ENCODE measurements at regions not wholly inside any gene's neighbourhood (a gene's known extent, or its start where the extent isn't known, plus 50 kb on each side); places are given as distances from the start of the nearest gene placed in this dataset.

DNA sequence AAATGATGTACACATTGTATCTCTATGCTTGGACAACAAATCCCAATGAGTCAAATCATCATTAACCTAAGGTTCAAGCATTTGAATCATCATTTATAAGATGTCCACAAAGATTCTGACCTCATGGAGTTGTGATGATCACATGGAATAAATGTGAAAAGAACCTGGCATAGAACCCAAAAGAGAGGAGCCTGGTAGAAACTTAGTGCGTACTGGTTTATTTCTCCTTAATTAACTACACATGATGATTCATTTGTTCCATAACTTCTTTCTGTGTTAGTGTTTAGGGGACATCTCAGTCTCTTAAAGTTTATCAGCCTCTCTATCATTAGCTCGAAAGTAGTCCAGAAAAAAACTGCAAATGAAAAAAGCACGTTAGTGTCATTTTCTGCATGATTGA is 411.6 kb downstream of the BRINP1 start:
- peak; percentile 6 for DNase-seq (ENCODE audit: low read depth)

DNA sequence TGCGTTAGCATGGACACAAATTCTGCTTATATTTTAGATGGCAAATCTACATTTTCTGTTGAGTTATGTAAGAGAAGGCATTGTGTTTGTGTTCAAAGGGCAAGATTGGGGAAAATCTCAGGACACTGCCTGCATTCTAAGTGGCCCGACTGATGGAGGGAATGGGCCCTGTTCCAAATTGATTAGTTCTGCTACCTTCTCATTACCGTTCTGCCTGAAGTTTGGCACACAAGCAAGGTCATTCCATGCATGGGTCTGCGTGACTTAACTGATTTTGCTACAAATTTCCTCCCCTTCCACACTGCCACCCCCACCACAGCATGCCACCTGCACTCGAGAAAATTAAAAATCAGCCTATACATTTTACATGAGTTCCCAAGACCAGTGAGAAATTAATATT is 409.9 kb downstream of the BRINP1 start:
- no peak for DNase-seq (ENCODE audit: low read depth)

DNA sequence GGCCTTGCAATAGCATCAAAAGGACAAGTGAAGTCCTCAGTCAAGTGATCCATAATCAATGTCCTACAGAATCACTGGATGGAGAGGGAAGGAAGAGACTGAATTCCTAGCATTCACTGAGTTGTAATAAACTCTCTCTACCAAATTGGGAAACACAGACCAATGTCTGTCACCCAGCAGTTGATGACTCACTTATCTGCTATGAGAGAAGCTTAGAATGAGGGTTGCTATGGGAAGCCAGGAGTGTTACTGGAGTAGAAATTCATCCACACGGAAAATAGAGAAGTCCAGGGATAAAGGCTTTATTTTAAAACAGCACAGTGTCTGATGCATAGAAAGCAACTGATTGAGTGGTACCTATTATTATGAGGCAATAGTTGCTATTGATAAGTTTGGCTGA is 407.4 kb downstream of the BRINP1 start:
- DNase-seq (ENCODE audit: low read depth): peak; percentile 66

DNA sequence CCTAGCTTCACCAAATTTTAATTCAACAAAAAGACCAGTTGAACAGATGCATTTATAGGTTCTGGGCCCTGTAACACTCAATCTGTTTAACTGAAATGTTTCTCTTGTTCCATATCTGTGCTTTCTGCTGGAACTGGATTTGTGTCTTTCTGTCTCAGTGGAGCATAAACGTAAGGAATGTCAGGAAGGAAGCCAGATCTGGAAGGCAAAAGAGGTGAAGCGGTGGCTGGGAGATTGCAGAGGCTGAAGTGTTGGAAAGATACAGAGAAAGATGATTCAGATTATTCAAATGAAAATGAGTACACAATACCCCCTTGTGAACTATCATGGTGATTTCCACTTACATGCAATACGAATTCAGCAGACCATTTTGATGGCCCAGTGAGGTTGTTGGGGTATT is 406.8 kb downstream of the BRINP1 start:
- DNase-seq (ENCODE audit: low read depth): peak; percentile 10

DNA sequence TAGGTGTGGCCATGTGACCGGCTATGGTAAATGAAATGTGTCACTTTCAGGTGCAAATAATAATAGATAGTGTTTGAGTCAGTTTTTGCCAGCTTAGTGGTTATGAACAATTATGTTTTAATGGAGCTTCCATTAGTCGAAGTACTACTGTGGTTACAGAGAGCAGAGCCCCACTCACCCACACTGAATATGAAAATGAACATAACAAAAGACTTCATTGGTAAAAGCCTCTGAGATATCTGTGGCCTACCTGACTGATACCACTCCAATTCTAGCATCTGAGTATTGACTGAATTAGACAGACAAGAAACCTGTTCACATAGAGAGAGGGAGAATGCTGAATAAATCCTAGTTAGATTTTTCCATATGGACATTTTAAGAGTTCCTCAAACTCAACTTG is 405.6 kb downstream of the BRINP1 start:
- no peak for DNase-seq (ENCODE audit: low read depth)

DNA sequence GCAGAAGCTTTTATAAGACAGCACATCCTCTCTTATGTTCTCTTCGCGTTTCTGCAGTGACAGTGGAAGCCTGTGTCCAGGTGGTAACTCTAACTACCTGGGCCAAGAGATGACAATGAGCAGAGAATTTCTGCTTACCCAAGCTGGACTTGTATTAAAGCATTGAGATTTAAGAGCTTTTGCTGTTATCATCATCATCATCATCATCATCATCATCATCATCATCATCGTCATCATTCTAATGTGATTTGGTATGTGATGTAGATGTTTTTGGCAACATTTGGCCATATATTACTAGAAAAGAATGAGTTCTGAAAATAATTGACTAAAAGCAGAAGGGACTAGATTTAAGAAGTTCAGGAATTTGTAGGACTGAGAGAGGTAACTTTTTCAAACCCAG is 401.3 kb downstream of the BRINP1 start:
- no peak for DNase-seq (ENCODE audit: low read depth)

DNA sequence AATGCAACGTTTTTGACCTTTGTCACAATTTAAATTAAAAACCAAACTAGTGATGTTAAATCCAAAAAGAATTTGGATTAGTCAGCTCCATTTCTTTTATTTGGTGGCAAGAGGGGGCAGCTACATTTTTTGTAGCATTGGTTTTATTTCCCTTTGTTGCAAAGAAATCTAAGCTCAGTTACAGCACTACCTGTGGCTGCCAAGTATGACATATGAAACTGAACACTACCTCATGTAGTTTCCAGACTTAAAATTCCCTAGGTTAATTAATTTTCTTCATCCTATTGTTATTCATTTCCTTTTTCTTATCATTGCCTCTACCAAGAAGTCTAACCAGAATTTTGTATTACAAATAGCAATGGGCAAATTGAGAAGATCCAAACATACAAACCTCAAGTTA is 393.5 kb downstream of the BRINP1 start:
- DNase-seq (ENCODE audit: low read depth): no peak

DNA sequence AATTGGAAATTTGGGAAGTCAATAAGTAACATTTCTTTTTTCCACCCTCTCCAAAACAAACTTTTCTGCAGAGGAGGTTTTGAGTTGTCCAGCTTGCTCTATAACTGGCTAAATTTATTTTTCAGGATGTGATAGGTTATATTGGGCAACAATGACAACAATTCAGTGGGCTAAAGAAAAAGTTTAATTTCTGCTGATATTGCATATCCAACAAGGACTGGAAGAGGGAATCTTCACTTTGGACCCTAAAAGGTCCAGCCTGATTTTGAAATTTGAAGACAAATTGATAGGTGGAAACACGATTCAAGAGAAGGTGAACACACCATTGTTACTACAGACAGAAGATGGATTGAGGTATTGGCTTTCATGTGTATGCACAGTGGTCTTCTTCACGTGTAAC is 393.1 kb downstream of the BRINP1 start:
- no peak for DNase-seq (ENCODE audit: low read depth)

DNA sequence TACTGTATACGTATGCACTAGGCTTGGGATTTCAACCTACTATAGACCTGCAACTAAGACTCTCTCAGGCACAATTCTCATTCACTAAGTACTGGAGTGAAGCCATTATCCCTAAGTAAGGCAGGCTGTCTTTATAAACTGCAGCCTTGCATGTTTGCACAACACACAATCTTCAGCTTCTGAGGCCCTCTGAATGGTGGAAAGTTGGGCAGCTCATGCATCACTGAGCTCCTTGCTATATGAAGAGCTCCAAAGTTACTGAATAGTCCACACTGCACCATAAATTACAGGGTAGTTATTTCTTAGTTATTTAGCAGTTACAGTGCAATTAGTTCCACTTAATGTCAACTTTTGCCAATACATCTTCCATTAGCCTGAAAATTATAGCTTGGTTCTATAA is 384.6 kb downstream of the BRINP1 start:
- DNase-seq (ENCODE audit: low read depth): no peak

DNA sequence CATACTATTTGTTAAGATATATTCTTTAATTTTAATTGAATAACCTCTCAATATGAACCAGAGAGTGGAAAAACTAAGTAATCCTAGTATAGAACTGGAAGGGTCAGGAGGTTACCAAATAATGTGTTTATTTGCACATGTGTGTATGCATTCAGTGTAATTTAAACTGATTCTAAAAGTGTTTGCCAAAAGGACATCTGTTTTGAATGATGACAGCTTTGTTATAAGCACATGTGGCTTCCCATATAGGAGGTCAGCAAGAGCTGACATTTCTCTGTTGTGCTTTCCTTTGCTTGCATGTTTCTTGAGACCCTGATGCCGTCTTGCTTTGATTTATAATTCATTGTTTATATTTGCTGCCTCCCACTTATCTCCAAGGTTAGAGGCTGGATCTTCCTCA is 383.4 kb downstream of the BRINP1 start:
- DNase-seq (ENCODE audit: low read depth): no peak

DNA sequence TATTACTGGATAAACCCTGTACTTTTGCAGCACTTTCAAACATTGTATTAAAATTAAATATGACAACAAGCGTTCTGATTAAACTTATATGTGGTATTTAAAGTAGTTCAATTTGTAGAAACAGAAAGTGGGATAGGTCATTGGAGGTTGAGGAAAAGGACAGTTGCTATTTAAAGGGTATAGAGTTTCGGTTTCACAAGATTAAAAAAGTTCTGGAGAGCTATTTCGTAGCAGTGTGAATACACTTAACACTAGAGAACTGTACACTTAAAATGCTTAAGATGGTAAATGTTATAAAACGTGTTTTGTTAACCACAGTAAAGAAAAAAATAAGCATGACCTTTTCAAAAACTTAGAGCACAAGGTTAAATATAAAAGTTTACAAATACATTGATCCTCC is 382.1 kb downstream of the BRINP1 start:
- no peak for DNase-seq (ENCODE audit: low read depth)

DNA sequence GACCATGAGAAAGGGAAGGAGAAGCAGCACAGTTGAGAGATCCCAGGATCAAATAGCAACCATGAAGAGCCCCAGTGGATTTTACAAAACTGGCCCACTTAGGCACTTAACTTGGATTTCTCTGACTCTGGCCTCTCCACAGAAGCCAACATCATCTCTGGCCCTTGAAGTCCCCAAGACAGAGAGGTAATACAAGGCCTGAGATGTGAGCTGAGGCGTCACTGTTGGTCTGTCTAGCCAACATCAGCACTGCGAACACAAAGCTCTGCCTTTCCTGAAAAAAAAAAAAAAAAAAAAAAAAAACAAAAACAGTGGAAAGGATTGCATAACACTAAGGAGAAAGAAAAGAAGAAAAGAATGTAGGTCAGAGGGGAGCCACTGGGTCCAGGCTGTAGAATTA is 378.3 kb downstream of the BRINP1 start:
- no peak for DNase-seq (ENCODE audit: low read depth)

DNA sequence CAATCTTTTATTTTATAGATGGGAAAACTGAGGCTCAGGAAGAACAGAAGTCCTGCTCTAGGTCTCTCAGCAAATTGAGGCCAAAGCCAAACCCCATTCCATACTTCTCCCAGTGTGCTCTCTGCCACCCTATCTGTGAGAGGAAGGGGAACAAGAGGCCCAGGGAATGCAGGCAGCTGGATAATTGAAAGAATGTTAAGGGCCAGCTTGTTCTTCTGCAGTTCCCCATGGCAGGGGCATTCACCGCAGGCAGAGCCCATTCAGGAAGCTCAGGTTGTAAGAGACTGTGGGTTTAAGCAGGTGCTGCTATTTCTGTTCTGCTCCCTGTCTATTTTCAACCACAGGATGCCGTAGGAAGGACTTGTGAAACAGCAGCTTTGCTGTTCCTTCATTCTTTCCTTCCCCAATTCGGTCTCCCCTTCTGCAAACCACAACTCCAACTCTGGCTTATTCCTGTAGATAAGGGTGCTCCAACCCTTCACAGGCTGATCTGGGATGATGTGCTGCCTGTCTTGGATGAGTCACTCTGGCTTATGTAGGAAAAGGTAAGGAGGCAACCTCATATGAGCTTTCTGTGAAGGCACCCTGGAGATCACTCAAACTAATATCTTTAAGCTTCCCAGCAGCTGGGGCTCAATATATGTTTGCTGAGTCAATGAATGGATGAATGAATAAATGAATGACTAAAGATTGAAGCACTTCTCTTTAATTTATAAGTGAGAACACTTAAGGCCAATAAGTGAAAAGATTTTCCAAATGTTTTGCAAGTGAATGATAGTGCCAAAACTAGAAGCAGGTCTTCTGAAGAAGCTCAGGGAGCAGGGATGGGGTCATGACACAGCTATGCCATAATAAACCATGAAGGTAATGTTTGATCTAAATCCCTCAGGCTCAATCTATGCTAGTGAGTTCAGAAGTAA is 377.6 kb downstream of the BRINP1 start:
- DNase-seq (ENCODE audit: low read depth): no peak

DNA sequence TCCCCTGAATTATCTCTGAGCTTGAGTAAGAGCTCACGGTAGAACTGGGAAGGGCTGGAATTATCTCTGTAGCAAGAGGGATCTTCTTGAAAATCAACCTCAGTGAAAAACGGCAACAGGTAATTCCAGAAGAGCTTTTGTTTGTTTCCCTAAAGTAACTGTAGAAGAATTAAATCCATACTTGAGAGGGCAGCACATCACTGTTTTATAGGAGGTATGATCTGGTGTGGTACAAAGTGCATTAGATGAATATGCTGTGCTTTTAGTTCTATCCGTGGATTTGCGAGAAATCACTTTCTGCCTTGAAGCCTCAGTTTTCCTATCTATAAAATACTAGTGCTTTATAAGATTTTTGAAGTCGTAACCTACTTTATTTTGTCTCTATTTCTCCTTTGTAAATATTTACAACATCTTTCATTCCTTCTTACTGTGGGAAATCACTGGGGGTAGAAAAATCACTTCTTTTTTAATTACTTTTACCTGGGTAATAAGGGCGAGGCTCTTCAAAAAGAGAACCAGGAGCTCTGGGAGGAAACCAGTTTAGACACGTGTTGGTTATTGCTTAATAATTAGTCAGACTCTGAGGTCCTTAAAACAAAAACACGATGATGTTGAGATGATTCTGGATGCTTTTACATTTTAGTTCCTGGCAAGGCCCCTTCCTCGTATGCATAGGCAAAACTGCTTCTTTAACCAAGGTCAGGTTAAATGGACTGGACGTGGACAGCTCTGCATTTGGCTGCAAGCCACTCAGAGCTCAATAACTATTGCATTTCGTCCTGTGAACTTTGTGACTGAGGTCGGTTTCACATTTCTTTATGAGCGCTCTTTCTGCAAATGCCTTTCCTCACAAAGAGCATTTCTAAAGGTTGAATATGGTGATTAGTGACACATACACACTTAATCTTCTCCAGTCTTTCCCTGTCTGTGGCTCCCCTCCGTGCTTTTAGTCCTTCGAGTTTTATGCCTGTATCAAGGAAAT is 376.1 kb downstream of the BRINP1 start:
- DNase-seq (ENCODE audit: low read depth): no peak

DNA sequence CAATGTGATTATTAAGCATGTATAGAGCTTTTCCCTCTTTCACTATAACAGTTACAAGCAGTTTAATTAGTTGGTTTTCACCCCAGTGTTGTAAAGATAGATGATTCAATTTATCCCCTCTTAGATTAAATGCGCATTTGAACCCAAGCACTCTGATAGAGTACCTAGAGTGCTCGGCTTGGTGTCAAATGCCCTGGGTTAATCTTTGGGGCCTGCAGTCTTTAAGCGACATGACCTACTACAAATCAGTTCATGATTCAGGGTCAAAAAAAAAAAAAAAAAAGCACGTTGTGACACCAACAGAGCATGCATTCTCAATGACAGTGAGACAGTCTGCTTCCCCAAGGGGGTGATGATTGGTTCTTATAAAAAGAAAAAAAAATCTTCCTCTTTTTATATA is 375.3 kb downstream of the BRINP1 start:
- DNase-seq (ENCODE audit: low read depth): no peak

DNA sequence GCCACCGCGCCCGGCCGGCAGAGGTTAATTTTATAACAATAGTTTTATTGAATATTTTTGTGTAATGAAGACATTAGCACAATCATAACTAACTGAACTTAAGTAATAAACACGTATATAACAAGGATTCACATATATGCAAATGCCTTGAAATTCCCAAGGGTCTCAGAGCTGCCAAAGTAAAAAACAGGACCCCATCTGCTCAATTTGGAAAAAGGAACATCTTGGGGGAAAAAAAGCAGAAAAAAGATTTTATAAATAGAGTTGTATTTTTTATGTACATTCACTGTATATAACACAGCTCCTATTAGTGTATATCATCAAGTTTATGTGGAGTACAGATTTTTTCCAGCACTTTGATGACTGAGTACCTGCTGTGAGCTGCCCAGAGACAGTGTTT is 366.7 kb downstream of the BRINP1 start:
- DNase-seq (ENCODE audit: low read depth): no peak

DNA sequence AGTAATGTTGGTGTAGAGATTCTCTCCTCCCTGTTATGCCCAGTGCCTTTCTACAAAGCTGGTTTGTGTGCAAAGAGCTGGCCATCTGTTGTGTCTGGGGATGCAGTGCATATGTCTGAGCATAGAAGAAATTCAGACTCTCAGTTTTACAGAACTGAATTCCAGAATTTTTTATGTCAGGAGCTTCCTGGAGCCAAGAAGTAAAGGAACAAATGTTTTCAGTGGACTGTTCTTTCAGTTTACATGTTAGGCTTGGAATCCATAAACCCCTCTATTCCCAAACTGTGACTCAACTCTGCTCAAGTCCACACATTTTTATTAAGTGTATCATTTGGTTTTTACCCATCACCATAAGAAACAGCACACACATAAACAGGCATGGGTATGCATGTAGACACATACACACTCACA is 366.0 kb downstream of the BRINP1 start:
- peak; percentile 57 for DNase-seq (ENCODE audit: low read depth)

DNA sequence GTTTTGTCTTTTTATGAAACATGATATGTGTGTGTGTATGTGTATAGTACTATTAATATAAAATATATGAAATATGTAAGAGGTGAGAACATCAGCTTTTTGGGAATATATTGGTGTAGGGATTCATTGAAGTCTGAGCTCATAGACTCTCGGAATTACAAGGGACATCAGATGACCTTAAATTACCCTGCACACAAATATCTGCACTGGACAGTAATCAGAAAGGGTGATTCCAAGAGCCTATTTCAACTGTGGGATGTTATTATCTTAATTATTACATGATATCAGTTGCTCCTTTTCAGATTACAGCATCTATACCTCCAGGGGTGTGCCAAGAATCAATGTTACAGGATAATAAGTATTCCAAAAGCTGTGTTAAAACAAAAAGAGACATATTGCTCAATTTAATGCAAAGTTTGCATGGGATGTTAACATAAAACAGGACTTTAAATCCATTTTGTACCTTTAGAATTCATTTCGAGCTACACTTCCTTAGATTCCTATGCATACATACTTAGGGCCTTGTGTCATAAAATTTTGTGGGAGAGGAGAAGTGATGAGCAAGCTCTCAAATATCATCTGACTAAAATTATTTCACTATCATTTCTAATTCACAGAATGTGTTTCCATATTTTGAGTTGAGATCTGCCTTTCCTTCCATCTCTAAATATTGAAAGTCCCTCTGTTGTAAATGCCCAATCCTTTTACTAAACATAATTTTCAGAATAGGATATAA is 365.2 kb downstream of the BRINP1 start:
- no peak for DNase-seq (ENCODE audit: low read depth)

DNA sequence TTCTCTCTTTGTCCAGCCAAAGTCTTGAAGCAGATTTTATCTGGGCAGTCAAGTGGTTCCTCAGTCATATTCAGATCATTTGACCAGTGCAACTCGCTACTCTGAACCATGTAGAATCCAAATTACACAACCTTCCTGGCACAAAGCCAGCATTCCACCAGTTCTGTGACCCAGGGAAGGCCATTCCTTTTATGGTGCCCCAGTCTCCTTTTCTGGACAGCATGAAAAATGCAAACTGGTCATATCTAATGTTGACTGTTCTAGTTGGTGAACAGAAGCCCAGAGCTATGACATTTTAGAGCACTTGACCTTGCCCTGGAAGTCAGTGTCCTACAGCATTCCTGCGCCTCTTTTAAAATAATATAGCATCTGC is 364.6 kb downstream of the BRINP1 start:
- peak; percentile 75 for DNase-seq (ENCODE audit: low read depth)

DNA sequence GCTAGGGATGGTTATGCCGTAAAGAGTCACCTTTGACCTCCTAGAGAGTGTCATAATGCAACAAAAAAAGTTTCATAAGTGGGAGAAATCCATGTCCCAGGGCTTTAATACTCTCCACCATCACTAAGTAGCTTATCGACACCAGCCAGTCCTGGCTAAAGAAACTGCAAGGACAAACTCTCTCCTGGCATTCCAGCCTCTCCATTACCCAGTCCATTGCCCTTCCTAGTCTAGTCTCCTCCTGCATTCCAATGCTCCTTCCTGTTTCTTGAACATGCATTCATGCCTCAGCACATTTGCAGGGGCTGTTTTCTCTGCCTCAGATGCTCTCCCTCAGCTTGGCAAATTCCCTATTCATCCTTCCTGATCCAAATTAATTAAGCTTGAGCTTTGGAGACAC is 364.1 kb downstream of the BRINP1 start:
- DNase-seq (ENCODE audit: low read depth): no peak

DNA sequence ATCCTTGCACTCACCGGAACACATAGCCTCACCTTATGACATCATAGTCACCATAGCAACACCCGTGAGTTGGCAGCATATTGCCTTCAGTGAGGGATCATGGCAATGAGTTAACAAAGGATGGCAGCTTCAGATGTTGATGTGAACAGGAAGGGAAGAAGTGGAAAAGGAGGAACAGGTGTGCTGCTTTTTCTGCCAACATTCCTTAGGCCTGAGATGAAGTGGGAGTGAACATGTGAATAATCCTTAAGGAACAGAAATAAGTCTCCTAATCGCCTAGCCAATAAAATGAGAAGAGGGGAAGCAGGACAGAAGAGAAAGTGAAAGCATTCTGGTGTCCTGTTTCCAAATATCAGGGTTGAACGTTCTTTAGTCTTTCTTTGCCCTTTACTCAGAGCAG is 360.0 kb downstream of the BRINP1 start:
- DNase-seq (ENCODE audit: low read depth): no peak

DNA sequence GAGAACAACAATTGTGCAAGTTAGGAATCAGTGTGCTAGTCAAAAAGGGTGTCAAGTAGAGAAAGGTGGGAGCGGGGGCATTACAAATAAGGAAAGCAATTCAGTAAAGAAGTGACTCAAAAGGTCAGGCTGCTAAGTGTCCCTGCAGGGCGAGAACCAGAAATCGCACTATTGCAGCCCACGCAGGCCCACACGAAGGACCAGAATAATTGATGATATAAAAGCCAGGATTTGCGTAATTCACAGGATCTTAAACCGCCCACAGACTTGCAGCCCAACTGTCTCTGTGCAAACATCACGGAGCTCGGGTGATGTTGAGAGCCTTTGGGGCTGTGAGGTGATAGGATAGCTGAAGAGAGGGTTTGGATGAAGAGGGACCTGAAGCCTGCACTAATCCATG is 349.0 kb downstream of the BRINP1 start:
- no peak for DNase-seq (ENCODE audit: low read depth)

Data from GM04504 (cell line).